Activated CD8-positive, alpha-beta memory T cell treated with anti-CD3 and anti-CD28 coated beads for 36 hours (primary cell): ENCODE measurements at regions not wholly inside any gene's neighbourhood (a gene's known extent, or its start where the extent isn't known, plus 50 kb on each side); places are given as distances from the start of the nearest gene placed in this dataset.

ENCODE experiments used
- CTCF ChIA-PET: fragments of 350-600 bp; sonication (Branson Sonifier 250); formaldehyde crosslinking; loops from one replicate; lab custom pipeline; 2021; ENCODE audit warnings: antibody characterized with exemption; lab: Charles Lee
- POLR2A ChIA-PET: fragments of 350-600 bp; sonication (Branson Sonifier 250); formaldehyde crosslinking; loops from one replicate; lab custom pipeline; 2021; ENCODE audit warnings: antibody characterized with exemption; lab: Charles Lee

DNA sequence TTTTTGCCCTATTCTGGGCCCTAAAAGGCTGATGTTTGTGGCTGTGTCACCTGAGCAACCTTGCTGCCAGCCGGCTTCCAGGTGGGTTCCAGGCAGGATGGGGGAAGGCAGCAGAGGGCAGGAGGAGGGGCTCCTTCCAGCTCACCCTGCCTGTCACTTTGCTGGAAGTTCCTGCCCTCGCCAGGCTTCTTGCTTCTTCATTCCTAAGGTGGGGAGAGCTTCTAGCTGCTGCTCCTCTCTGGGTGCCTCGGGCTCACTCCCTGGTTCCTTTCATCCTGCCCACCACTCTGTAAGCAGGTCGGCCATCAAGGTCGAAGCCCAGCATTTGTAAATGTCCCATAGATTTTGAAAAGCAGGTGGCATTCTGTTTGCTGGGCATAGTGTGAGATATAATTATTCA, 249.4 kb upstream of the HS6ST1 start:
- POLR2A ChIA-PET, result no interaction called here
- CTCF ChIA-PET, result no interaction called here

DNA sequence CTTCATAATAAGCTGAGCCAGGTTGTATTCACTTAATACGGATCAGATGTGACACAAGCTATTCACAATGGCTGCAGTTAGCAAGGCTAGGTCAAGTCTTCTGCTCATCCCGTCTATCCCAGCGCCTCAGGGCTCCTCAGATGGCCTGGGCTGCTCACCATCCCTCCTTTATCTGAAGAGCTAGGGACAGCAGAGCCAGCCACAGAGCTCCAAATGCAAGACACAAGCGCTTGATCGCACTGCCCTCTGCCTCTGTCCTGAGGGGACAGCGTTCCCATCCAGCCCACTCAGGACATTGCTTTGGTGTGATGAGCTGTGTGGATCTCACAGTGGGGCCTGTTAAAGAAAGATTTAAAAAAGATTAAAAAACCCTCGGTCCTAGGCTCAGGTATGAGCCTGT, 254.4 kb upstream of the HS6ST1 start:
- ChIA-PET POLR2A (no interaction called here), CTCF (no interaction called here)

DNA sequence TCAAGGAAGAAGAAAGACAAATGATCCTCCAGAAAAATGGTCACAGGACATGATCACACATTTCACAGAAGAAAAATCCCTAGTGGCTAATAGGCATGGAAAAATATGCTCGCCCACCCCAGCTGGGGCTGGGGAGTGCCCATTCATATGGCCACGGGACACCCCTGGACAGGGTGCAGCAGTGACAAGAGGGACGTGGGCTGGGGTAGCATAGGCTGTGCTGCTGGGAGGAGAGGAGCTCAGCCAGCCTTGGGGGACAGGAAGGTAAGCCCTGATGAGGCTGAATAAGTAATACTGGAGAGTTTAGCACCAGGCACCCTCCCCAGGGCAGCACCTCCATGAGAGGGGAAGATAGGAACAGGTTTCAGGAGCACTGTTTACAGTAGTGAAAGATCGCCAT, 254.9 kb upstream of the HS6ST1 start:
- ChIA-PET CTCF (no interaction called here), POLR2A (no interaction called here)

DNA sequence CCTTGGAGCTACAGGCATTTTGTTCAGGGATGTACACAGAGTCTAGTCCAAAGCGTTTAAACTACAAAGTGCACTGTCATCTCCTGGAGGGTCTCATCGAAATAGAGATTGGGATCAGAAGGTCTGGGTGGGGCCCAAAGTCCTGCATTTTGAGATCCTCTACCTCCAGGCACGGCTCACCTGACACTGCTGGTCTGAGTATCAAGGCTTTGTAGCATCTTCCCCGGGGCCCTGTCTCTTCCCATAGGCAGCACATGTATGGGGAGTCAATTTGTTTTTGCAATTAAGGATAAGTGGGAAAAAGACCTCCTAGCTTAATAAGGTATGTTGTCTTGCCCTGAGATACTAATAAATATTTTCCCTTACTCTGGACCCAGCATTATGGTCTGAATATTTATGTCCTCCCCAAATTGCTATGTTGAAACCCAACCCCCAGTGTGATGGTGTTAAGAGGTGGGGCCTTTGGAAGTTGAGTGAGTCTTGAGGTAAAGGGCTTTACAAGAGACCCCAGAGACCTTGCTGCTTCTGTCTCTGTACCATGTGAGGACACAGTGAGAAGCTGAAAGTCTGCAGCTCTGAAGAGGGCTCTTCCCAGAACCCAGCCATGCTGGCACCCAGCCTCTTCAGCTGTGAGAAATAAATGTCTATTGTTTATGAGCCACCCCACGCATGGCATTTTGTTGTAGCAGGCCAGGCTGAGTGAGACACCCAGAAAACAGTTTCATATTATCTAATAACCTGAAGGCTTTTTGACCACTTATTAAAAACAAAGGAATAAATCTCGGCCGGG, 258.7 kb upstream of the HS6ST1 start:
- POLR2A ChIA-PET, result no interaction called here
- CTCF ChIA-PET, result no interaction called here

DNA sequence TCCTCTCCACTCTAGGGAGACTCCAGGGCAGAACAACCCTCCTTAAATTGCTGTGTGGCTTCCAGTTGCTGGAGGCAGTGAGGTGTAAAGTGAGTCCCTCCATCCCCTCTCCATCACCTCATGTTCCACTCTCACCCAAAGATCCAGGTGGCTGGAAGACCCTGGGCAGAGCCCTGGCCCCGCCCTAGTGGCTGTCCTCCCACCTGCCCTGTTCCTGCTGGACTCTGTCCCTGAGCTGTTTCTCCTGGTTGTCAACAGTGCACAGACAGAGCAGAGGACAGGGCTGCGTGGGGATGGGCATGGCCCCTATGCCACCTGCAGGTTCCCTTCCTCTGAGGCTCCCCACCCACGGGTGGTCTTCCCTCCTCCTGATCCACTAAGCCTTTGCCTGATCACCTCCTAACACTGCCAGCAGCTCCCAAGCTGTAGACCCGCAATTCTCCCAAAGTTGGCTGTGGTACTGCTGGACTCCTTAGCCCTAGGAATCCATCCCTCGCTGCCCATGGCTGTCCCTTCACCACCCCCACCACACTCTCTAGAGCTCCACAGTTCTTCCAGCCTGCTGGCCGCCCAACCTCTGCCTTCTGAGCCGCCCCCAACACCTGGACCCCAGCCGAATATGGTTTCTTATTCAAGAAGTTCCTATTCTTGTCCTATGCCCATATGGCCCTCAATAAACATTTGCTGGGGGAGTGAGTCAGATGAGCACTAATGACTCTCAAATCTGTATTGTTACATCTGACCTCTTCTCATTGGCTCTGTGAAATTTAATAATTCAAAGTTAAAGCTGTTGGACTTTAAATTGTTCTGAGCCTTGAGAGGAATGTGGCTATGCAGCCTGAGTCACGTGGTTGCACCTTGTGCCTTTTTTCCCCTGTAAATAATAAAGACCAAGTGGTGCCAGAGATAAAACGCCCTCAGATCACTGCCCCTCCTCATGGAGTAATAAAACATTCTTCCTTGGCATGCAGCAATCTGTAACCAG, 260.0 kb upstream of the HS6ST1 start:
- CTCF ChIA-PET, result no interaction called here
- POLR2A ChIA-PET, result no interaction called here

DNA sequence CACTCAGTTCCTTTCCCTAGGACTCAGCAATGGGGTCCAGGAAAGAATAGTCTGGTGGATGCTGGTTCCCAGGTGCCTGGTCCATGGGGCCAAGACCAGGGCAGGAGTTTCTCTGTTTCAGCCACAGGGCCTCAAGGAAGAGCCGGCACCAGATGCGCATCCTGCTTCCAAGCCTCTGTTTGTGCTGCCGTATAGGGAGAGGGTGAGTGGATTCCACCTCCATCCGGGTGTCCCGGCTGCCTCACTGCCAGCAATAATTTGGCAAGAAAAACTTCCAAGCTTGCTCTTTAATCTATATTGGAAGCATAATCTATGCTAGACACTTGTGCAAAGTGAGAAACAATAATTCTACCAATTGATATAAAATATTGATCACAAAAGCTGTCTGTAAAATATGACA, 261.2 kb upstream of the HS6ST1 start:
- ChIA-PET POLR2A (no interaction called here), CTCF (no interaction called here)

DNA sequence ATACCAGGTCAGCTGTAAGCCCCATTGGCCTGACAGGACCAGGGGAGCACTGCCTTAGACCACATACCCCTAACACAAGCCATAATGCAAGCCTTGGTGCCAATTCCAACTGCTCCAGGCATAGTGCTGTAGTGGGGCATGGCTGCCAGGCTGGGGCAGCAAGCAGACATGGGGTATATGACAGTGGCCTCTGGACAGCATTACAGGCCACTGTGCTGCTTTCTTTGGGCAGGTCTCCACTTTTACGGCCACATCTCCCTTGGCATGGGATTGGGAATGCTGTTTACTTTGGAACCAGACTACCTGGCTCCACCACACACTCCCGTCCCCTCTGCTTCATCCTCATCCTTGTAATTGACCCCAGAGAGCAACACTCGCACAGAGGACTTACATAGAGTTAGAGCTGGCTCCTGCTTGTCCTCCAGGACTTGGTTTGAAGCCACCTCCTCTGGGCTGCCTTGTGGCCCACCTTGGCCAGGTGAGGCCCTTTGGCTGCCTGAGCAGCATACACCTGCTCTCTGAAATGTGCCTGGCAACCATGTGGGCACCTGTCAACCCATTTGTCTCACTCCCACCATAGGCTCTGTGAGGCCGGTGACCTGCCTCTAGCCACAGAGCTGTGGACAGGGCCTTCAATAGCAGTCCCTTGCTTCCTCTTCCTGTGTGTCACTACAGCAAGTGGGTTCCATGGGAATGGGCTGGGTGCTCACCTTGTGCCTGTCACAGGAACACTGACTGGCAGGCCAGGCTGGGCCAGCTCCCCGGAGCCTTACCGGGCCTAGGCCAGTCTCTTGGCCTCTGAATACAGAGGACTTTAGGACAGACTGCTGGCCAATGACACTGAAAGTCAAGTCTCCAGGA, 262.6 kb upstream of the HS6ST1 start:
- ChIA-PET POLR2A (no interaction called here), CTCF (no interaction called here)

DNA sequence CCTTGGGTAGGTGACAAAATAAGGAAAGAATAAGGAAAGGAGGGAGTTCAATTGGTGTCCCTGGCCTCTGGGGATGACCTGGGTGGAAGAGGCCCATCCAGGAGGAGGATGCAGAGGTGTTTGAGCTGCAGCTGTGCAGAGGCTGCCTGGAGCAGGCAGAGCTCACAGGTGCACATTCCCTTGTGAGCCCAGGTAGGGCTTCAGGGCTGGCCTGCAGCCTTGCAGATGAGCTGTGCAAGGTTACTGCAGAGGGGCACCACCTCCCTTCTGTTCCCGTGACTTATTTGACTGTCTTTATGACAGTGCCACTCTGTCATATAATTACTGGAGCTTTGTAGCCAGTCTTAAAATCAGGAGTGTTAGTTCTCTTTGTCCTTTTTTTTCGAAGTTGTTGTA, 263.2 kb upstream of the HS6ST1 start:
- ChIA-PET CTCF (no interaction called here), POLR2A (no interaction called here)

DNA sequence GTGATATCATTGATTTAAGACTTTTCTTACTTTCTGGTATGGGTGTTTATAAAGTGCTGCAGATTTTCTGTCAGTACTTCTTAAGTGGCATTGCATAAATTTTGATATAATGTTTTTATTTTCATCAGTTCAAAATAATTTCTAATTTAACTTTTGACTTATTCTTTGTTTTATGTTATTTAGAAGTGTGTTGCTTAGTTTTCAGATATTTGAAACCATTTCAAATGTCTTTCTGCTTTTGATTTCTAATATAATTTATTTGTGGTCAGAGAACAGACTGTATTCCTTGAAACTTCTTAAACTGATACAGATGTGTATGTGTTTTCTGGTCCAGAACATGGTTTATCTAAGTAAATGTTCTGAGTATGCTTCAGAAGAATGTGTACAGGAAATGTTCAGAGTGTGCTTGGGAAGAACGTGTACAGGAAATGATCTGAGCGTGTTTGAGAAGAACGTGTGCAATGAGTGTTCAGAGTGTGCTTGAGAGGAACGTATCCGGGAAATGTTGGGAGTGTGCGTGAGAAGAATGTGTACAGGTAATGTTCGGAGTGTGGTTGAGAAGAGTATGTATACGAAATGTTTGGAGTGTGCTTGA, 265.7 kb upstream of the HS6ST1 start:
- CTCF ChIA-PET, result no interaction called here
- POLR2A ChIA-PET, result no interaction called here

DNA sequence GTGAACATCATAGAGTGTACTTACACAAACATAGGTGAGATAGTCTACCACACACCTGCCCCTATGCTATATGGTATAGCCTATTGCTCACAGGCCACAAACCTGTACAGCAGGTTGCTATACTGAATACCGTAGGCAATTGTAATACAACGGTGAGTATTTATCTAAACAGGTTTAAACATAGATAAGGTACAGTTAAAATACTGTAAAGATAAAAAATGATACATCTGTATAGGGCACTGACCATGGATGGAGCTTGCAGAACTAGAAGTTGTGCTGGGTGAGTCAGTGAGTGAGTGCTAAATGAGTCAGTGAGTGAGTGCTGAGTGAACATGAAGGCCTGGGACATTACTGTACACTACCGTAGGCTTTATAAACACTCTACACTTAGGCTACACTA, 267.0 kb upstream of the HS6ST1 start:
- CTCF ChIA-PET, result no interaction called here
- POLR2A ChIA-PET, result no interaction called here

DNA sequence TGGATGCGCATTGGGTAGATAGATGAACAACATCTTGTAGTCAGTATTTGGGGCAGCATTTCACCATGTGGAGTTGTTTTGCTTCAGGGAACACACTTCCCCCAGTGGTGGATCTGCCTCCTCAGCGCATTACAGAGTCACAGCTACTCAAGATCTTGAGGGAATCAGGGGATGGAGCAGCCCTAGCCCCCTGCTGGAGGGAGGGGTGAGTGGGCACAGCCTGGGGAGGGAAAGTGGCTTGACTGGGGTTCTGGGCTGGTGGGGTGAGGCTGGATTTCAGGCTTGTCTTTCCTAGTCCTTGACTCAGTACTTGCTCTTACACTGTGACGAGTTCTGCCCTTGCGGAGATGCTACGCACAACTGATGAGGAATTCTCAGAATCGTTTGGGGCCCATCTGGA, 271.0 kb upstream of the HS6ST1 start:
- ChIA-PET POLR2A (no interaction called here), CTCF (no interaction called here)

DNA sequence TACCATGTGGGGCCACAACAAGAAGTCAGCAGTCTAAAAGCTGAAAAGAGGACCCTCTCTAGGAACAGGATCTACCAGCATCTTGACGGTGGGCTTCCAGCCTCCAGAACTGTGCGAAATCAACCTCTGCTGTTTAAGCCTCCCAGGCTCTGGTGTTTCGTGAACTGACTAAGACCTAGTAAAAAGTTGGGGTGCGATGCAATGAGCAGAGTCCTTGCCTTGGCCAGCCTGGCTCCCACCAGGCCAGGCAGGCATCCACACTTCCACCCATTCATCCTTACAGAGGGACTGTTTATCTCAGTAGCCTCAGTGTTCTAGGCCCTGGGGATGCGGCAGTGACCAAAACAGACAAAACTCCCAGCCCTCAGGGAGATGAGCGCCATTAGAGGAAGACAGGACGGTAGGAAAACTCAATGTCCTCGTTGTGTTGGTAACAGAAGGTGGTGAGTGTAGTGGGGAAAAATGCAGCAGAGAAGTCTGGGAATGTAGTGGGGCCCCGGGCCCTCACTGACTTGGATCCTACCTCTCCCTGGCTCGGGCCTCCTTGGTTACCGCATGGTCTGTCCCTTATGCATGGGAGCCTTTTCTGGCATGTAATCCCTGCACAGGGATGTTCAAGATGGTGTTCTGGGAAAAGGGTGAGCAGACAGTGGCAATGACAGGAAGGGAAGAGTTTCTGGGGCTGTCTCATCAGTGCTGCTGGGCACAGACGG, 271.8 kb upstream of the HS6ST1 start:
- ChIA-PET CTCF (no interaction called here), POLR2A (no interaction called here)

DNA sequence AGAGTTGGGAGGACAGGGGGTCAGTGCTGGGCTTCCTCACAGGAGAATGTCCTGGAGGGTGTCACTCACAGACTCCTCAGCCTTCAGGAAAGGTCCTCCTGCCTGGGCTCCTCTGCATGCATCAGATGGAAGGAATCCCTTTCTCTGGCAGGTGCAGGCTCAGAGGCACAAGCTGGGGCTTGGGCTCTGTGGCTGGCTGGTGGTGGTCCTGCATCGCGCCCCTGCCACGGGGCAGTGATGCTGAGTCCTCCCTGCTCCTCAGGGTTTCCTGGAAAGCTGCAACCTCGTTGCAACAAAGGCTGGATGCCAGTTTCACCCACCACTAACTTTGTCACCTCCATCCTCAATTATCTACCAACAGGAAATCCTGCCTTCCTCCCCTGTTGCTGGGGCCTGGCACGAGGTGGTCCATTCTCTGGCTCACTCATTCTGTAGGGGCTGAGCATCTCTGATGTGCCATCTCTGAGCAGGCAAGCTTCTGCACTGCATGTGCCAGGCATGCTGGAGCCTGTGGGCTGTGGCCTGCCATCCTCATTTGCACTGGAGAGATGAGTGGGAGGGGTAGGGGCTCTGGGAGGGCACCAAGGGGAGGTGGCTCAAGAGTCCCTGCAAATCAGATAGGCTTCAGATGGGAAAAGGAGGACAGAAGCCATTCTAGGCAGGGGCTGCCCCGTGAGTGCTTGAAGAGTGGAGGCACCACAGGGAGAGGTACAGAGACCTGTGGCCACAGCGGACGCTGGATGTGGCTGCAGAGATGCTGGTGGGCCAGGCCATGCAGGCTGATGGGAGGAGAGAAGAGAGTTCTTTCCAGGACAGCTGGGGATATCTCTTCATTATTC, 272.6 kb upstream of the HS6ST1 start:
- ChIA-PET CTCF (no interaction called here), POLR2A (no interaction called here)

DNA sequence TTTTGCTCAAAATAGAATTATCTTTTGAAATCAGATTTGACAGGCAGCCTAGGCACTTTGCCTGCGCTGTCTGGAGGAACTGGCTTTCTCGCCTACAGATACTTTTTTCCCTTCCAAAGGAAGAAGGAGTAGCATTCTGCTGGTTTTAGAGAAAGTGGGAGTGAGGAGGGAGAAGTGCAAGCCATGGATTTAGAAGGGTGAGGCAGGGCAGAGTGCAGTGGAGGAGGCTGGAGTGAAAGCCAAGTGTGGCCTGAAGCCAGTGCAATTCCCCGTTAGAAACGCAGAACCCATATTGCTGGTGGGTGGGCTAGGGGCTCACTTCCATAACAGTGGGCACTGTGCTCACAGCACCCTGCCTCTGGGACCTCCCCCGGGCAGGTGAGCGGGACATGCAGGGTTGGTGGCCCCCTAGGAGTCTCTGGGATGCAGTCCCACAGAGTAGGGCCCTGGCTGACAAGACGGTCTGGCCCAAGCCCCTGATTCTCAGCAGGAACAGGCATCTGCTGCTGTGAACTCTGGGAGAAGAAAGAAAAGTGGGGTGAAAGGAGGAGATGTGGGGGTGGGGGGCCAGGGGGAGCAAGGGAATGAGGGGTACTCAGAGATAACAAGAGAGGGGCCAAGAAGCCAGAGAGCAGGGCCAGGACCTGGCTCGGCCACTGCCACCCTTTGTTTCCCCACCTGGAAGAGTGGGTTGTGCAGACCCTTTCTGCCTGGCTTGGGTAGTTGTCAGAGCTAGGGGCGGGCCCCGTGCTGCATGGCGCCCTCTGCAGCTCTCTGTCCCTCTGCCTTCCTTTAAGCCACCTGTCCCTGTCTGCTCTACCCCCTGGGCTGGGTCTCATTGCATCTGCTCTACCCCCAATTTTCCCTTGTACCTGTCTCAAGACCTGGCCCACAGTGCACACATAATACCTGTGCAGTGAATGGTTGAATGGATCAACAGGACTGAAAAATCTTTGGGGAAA, 273.5 kb upstream of the HS6ST1 start:
- ChIA-PET POLR2A (no interaction called here), CTCF (no interaction called here)

DNA sequence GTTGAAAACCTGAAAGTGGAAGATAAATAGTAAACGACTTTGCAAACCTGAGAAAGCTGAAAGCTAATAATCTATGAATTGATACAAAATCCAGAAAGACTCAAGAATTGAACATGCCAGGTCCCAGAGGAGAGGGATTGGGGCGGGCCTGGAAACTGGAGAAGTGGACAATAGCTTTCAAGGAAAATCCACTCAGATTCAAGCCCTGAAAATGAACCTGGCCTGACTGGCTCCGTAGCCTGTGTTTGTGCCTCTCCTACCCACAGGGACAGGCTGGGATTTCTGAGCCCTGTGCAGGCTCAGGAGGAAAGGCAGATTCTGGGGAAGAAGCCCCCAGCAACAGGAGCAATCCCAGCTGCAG, 274.8 kb upstream of the HS6ST1 start:
- POLR2A ChIA-PET, result no interaction called here
- CTCF ChIA-PET, result no interaction called here

DNA sequence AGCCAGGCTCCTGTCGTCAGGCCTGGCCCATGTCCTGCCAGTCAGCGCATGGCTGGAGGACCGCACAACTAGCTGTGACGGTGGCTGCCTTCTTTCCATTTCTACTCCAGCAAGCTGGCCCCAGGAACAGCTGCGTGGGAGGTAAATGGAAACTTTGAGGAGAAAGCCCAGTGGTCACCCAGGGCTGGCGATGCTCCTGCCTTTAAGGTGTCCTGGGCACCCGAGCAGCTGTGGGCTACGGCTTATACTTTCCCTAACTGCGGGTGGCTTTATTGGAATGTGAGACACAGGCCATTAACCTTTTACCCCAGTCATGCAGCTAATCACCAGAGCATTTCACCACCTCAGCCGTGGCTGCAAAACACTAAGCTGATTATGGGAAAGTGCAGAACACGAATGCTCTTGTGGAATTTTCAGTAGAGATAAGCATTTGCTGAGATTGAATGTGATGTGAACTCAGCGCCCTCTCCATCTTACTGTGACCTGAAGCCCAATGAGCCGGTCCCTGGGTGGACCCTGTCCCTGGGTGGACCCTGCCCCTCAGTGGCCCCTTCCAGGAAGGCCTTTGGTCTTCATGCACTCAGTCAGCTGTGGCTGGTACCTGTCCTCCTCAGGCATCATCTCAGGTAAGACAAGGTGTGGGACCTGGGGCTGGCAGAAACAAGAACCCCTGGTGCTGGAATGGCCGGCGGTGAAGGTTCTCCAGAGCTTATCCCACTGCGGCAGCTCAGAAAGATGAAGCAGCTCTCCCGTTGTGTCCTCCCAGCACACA, 275.4 kb upstream of the HS6ST1 start:
- CTCF ChIA-PET, result no interaction called here
- POLR2A ChIA-PET, result no interaction called here

DNA sequence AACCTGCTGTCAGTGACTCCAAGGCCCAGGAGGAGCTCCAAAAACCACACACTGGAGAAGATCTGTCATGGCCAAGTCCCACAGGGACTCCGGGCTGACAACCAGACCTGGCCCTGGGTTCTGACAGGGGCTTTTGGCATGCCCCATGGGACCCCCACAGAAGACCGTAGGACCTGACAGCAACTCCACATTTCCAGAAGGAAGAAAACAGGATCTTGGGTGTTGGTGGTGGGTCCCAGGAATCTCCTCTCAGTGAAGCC, 275.9 kb upstream of the HS6ST1 start:
- ChIA-PET POLR2A (no interaction called here), CTCF (no interaction called here)
